Neuronal stem cell (in vitro differentiated cells): ENCODE measurements at regions not wholly inside any gene's neighbourhood (a gene's known extent, or its start where the extent isn't known, plus 50 kb on each side); places are given as distances from the start of the nearest gene placed in this dataset.

Experiments
- DNase-seq: peaks from one replicate; pipeline ENCODE4 v3.0.0-alpha.2; 2013; ENCODE audit warnings: low spot score
- H2AFZ ChIP-seq: one replicate; pipeline ENCODE4 v1.6.1; 2013; ENCODE audit warnings: mild to moderate bottlenecking, low read length, inconsistent platforms
- H2AK5ac ChIP-seq: 2 replicates; pipeline ENCODE4 v1.6.1; 2013; ENCODE audit warnings: low read depth, mild to moderate bottlenecking, inconsistent platforms, low read length, moderate library complexity, mixed read lengths
- H2BK120ac ChIP-seq: 2 replicates; pipeline ENCODE4 v1.6.1; 2013; ENCODE audit warnings: low read depth, mild to moderate bottlenecking, inconsistent platforms, low read length, moderate library complexity, mixed read lengths
- H2BK12ac ChIP-seq: one replicate; pipeline ENCODE4 v1.6.1; 2013; ENCODE audit warnings: low read length, inconsistent platforms
- H2BK15ac ChIP-seq: 2 replicates; pipeline ENCODE4 v1.6.1; 2013; ENCODE audit warnings: mild to moderate bottlenecking, low read length, inconsistent platforms, mixed read lengths
- H2BK5ac ChIP-seq: one replicate; pipeline ENCODE4 v1.6.1; 2013; ENCODE audit warnings: inconsistent platforms, mild to moderate bottlenecking, low read length, moderate library complexity
- H3K14ac ChIP-seq: one replicate; pipeline ENCODE4 v1.6.1; 2013; ENCODE audit warnings: low read length, inconsistent platforms
- H3K18ac ChIP-seq: 2 replicates; pipeline ENCODE4 v1.6.1; 2013; ENCODE audit warnings: low read length, inconsistent platforms
- H3K23ac ChIP-seq: 2 replicates; pipeline ENCODE4 v1.6.1; 2013; ENCODE audit warnings: low read depth, mild to moderate bottlenecking, mixed read lengths, low read length, inconsistent platforms; ENCODE audit not compliant: poor library complexity
- H3K27ac ChIP-seq: replicated peaks from 3 replicates; pipeline ENCODE4 v1.5.1; 2013; ENCODE audit warnings: low read length, inconsistent platforms
- H3K27me3 ChIP-seq, 3 experiments: 2 replicates each; pipeline ENCODE4 v1.6.1; 2013; ENCODE audit warnings: low read length in 3 of 3, mild to moderate bottlenecking in 2 of 3, inconsistent platforms in 1 of 3, low read depth in 1 of 3, mixed read lengths in 1 of 3, moderate library complexity in 1 of 3; ENCODE audit not compliant: control insufficient read depth in 3 of 3, insufficient read depth in 3 of 3
- H3K36me3 ChIP-seq, 2 donors: replicated peaks in 1 of 2; 2 replicates each; pipeline ENCODE4 v1.6.1; 2013; ENCODE audit warnings: low read length in 2 of 2; ENCODE audit not compliant: control insufficient read depth in 2 of 2, insufficient read depth in 2 of 2
- H3K4ac ChIP-seq: 2 replicates; pipeline ENCODE4 v1.6.1; 2013; ENCODE audit warnings: inconsistent platforms, mild to moderate bottlenecking, low read length, moderate library complexity
- H3K4me1 ChIP-seq, 2 donors: 1 replicate in 1 of 2; 2 replicates in 1 of 2; pipeline ENCODE4 v1.6.1; 2013; ENCODE audit warnings: low read length in 2 of 2, low read depth in 1 of 2; ENCODE audit not compliant: control insufficient read depth in 2 of 2, insufficient read depth in 1 of 2
- H3K4me2 ChIP-seq: one replicate; pipeline ENCODE4 v1.6.1; 2013; ENCODE audit warnings: mild to moderate bottlenecking, low read length, inconsistent platforms; ENCODE audit not compliant: insufficient read depth, poor library complexity, severe bottlenecking
- H3K4me3 ChIP-seq, 2 donors: 2 replicates each; pipeline ENCODE4 v1.5.1; 2013; ENCODE audit warnings: low read length in 2 of 2, mild to moderate bottlenecking in 2 of 2, inconsistent platforms in 1 of 2, moderate library complexity in 1 of 2
- H3K79me1 ChIP-seq: one replicate; pipeline ENCODE4 v1.6.1; 2013; ENCODE audit warnings: low read depth, mild to moderate bottlenecking, inconsistent platforms, low read length, moderate library complexity
- H3K9ac ChIP-seq: one replicate; pipeline ENCODE4 v1.6.1; 2013; ENCODE audit warnings: mild to moderate bottlenecking, low read depth, low read length, inconsistent platforms; ENCODE audit not compliant: poor library complexity
- H3K9me3 ChIP-seq, 2 donors: replicated peaks in 1 of 2; 2 replicates each; pipeline versions ENCODE3 to v1.6.1; 2013; ENCODE audit warnings: low read length in 2 of 2, mild to moderate bottlenecking in 2 of 2, inconsistent platforms in 1 of 2, low read depth in 1 of 2, mixed read lengths in 1 of 2, moderate library complexity in 1 of 2; ENCODE audit not compliant: control insufficient read depth in 2 of 2, insufficient read depth in 1 of 2
- H4K8ac ChIP-seq: one replicate; pipeline ENCODE4 v1.6.1; 2013; ENCODE audit warnings: low read depth, mild to moderate bottlenecking, inconsistent platforms, low read length, moderate library complexity
- H4K91ac ChIP-seq: one replicate; pipeline ENCODE4 v1.6.1; 2013; ENCODE audit warnings: low read length, low read depth, mild to moderate bottlenecking, inconsistent platforms; ENCODE audit not compliant: poor library complexity
- WGBS, 2 donors: extraction: QIAGEN DNeasy Blood & Tissue Kit; methylation state at CpG; one replicate each; pipeline ENCODE4 v1.1.7; 2013; ENCODE audit warnings: missing lambda C conversion rate in 2 of 2, mixed read lengths in 1 of 2; ENCODE audit not compliant: insufficient read length in 2 of 2, insufficient replicate concordance in 1 of 2; ENCODE audit errors: extremely low coverage in 2 of 2; 5-methylcytosine and 5-hydroxymethylcytosine counted together

GRCh38 chr4:114304046-114304445 is 294.6 kb upstream of the UGT8 start:
- Histone ChIP-seq H3K36me3 (no peaks in the 10 kb centered on the region), H2BK5ac (no peak overlapping the region)
- no CpG with 5 or more reads among the region's 2 CpGs for WGBS, 2 donors

GRCh38 chr4:114304567-114304966 is 294.0 kb upstream of the UGT8 start:
- Histone ChIP-seq H3K79me1 (no peaks in the 10 kb centered on the region), H2BK15ac (no peak overlapping the region), H2AK5ac (no peak overlapping the region), H3K4me2 (no peak overlapping the region), H2AFZ (no peak overlapping the region), H3K27ac (no peak overlapping the region), H4K8ac (no peak overlapping the region), H3K18ac (no peak overlapping the region), H2BK5ac (no peak overlapping the region), H3K4me1 (no peaks in the 10 kb centered on the region), H3K9me3 (no peaks in the 10 kb centered on the region), H2BK120ac (no peak overlapping the region), H3K4me3 (no peak overlapping the region), H3K9ac (no peak overlapping the region), H3K14ac (no peak overlapping the region), H4K91ac (no peak overlapping the region), H3K27me3 (no peaks in the 10 kb centered on the region), H3K36me3 (no peaks in the 10 kb centered on the region), H3K23ac (no peak overlapping the region), H2BK12ac (no peak overlapping the region), H3K4ac (no peak overlapping the region)
- WGBS, 2 donors = no CpG with 5 or more reads among the region's 1 CpG
- DNase-seq = no peak

More at GRCh38 chr4:114304046-114304445, 294.6 kb upstream of the UGT8 start:
- Histone ChIP-seq H3K23ac (no peak overlapping the region), H2BK12ac (no peak overlapping the region), H3K4me2 (no peak overlapping the region), H3K4ac (no peak overlapping the region), H3K79me1 (no peaks in the 10 kb centered on the region), H4K91ac (no peak overlapping the region), H4K8ac (no peak overlapping the region), H3K9ac (no peak overlapping the region), H2AK5ac (no peak overlapping the region), H2AFZ (no peak overlapping the region), H3K9me3 (no peaks in the 10 kb centered on the region), H2BK120ac (no peak overlapping the region), H3K27me3 (no peaks in the 10 kb centered on the region), H2BK15ac (no peak overlapping the region), H3K4me3 (no peak overlapping the region), H3K27ac (no peak overlapping the region), H3K4me1 (no peaks in the 10 kb centered on the region), H3K14ac (no peak overlapping the region), H3K18ac (no peak overlapping the region)
- DNase-seq = no peak

- no peak overlapping the region for H4K8ac ChIP-seq
- H3K23ac ChIP-seq = no peak overlapping the region
- H3K27me3 ChIP-seq = no peaks in the 10 kb centered on the region
- H2AFZ ChIP-seq = no peak overlapping the region
- H2BK120ac ChIP-seq = no peak overlapping the region
- no peak overlapping the region for H4K91ac ChIP-seq
- no peak overlapping the region for H3K9ac ChIP-seq
- H3K9me3 ChIP-seq = no peaks in the 10 kb centered on the region
- no peak overlapping the region for H2BK12ac ChIP-seq
- WGBS, 2 donors = no CpG with 5 or more reads among the region's 2 CpGs
- H3K4ac ChIP-seq = no peak overlapping the region
- H3K4me3 ChIP-seq = no peak overlapping the region
- no peak overlapping the region for H3K18ac ChIP-seq
- no peaks in the 10 kb centered on the region for H3K36me3 ChIP-seq
- no peak overlapping the region for H3K14ac ChIP-seq
- H3K4me1 ChIP-seq = peaks cover 0 to 3% of the 10 kb centered on the region in 2 donors
- DNase-seq = no peak
- H3K4me2 ChIP-seq = no peak overlapping the region
- H3K79me1 ChIP-seq = no peaks in the 10 kb centered on the region
- no peak overlapping the region for H2AK5ac ChIP-seq
- H3K27ac ChIP-seq = no peak overlapping the region
- H2BK5ac ChIP-seq = no peak overlapping the region
- H2BK15ac ChIP-seq = no peak overlapping the region
Measured at GRCh38 chr4:114306946-114307345, 291.7 kb upstream of the UGT8 start.

- H2BK120ac ChIP-seq = no peak overlapping the region
- no peak overlapping the region for H3K4me2 ChIP-seq
- H2BK15ac ChIP-seq = no peak overlapping the region
- no peak overlapping the region for H2AK5ac ChIP-seq
- no peak overlapping the region for H4K91ac ChIP-seq
- no peak overlapping the region for H3K18ac ChIP-seq
- no peak overlapping the region for H3K27ac ChIP-seq
- H3K79me1 ChIP-seq = no peaks in the 10 kb centered on the region
- H2BK5ac ChIP-seq = no peak overlapping the region
- H2AFZ ChIP-seq = no peak overlapping the region
- DNase-seq = no peak
- H3K36me3 ChIP-seq = no peaks in the 10 kb centered on the region
- no peak overlapping the region for H3K14ac ChIP-seq
- H3K4me3 ChIP-seq = no peak overlapping the region
- H3K4me1 ChIP-seq = peaks cover 0 to 3% of the 10 kb centered on the region in 2 donors
- H3K23ac ChIP-seq = no peak overlapping the region
- H2BK12ac ChIP-seq = no peak overlapping the region
- no peak overlapping the region for H4K8ac ChIP-seq
- H3K27me3 ChIP-seq = no peaks in the 10 kb centered on the region
- H3K9ac ChIP-seq = no peak overlapping the region
- no peak overlapping the region for H3K4ac ChIP-seq
- no peaks in the 10 kb centered on the region for H3K9me3 ChIP-seq
Measured at GRCh38 chr4:114310296-114310925, 288.2 kb upstream of the UGT8 start.
